GM23338 (cell line): ENCODE measurements at regions not wholly inside any gene's neighbourhood (a gene's known extent, or its start where the extent isn't known, plus 50 kb on each side); places are given as distances from the start of the nearest gene placed in this dataset.

ENCODE experiments used
- ATAC-seq: fragments of 200-7000 bp; cut with Tn5 transposase; 3 replicates; pipeline ENCODE4 v1.9.1; 2020
- DNase-seq: peaks from one replicate; pipeline ENCODE4 v3.0.0-alpha.2; 2015; ENCODE audit warnings: low spot score
- H2AFZ ChIP-seq: fragments of 200-600 bp; sonication (generic); 2 replicates; pipeline ENCODE4 v1.8.0; 2016; ENCODE audit warnings: antibody characterized with exemption, mild to moderate bottlenecking, moderate library complexity
- H3F3A ChIP-seq: fragments of 200-600 bp; sonication (generic); replicated peaks from 2 replicates; pipeline ENCODE4 v1.8.0; 2017; ENCODE audit warnings: antibody characterized with exemption, mixed run types, low read depth
- H3K27ac ChIP-seq: fragments of 200-600 bp; sonication (generic); 2 replicates; pipeline ENCODE4 v1.6.1; 2016; ENCODE audit warnings: low read depth
- H3K27me3 ChIP-seq: fragments of 200-600 bp; sonication (generic); 2 replicates; pipeline ENCODE4 v1.8.0; 2016; ENCODE audit warnings: mild to moderate bottlenecking, mixed run types, moderate library complexity; ENCODE audit not compliant: insufficient read depth
- H3K36me3 ChIP-seq: fragments of 200-600 bp; sonication (generic); 2 replicates; pipeline ENCODE4 v1.8.0; 2016; ENCODE audit warnings: mild to moderate bottlenecking; ENCODE audit not compliant: insufficient read depth
- H3K4me1 ChIP-seq: fragments of 200-600 bp; sonication (generic); 2 replicates; pipeline ENCODE4 v1.8.0; 2016; ENCODE audit warnings: mild to moderate bottlenecking, moderate library complexity; ENCODE audit not compliant: insufficient read depth
- H3K4me2 ChIP-seq: fragments of 200-600 bp; sonication (generic); 2 replicates; pipeline ENCODE4 v1.7.1; 2017; ENCODE audit warnings: mixed run types
- H3K4me3 ChIP-seq: fragments of 200-600 bp; sonication (generic); 2 replicates; pipeline ENCODE4 v1.6.1; 2016; ENCODE audit warnings: mixed run types
- H3K79me2 ChIP-seq: fragments of 200-600 bp; sonication (generic); replicated peaks from 2 replicates; pipeline ENCODE4 v1.8.0; 2017; ENCODE audit warnings: mild to moderate bottlenecking; ENCODE audit not compliant: insufficient read depth
- H3K9me2 ChIP-seq: fragments of 200-600 bp; sonication (generic); 2 replicates; pipeline ENCODE4 v1.8.0; 2017; ENCODE audit not compliant: insufficient read depth
- H4K20me1 ChIP-seq: fragments of 200-600 bp; sonication (generic); replicated peaks from 2 replicates; pipeline ENCODE4 v1.8.0; 2017; ENCODE audit warnings: mild to moderate bottlenecking; ENCODE audit not compliant: insufficient read depth
- H3K27ac Mint-ChIP-seq: 2 replicates; pipeline ENCODE4 v1.8.0; 2020; ENCODE audit warnings: inconsistent platforms, mild to moderate bottlenecking, moderate library complexity, mixed read lengths
- H3K27me3 Mint-ChIP-seq: 3 replicates; pipeline ENCODE4 v1.8.0; 2022; ENCODE audit warnings: low read depth, mild to moderate bottlenecking, moderate library complexity, mixed read lengths, inconsistent platforms; ENCODE audit not compliant: insufficient read depth, poor library complexity
- H3K36me3 Mint-ChIP-seq: 3 replicates; pipeline ENCODE4 v1.8.0; 2021; ENCODE audit warnings: low read depth, mild to moderate bottlenecking, inconsistent platforms, moderate library complexity, mixed read lengths
- H3K4me1 Mint-ChIP-seq: 3 replicates; pipeline ENCODE4 v1.8.0; 2020; ENCODE audit warnings: mild to moderate bottlenecking, inconsistent platforms, mixed read lengths
- H3K4me3 Mint-ChIP-seq: 3 replicates; pipeline ENCODE4 v1.8.0; 2021; ENCODE audit warnings: moderate library complexity, mild to moderate bottlenecking, inconsistent platforms, mixed read lengths
- H3K9me3 Mint-ChIP-seq: 3 replicates; pipeline ENCODE4 v1.8.0; 2020; ENCODE audit warnings: moderate library complexity, mild to moderate bottlenecking, inconsistent platforms, mixed read lengths
- CREB1 ChIP-seq: fragments of 250-450 bp; sonication (Bioruptor Pico); IDR thresholded peaks from 2 replicates; pipeline ENCODE4 v1.5.0; 2020; ENCODE audit warnings: low read depth, mild to moderate bottlenecking, moderate library complexity
- EZH2 ChIP-seq: fragments of 200-600 bp; sonication (generic); IDR thresholded peaks from one replicate; pipeline ENCODE4 v1.8.0; 2017; ENCODE audit warnings: antibody characterized with exemption, mild to moderate bottlenecking, low read depth; ENCODE audit not compliant: unreplicated experiment
- EZH2phosphoT487 ChIP-seq: fragments of 200-600 bp; sonication (generic); IDR thresholded peaks from one replicate; pipeline ENCODE4 v1.8.1; 2018; ENCODE audit warnings: antibody characterized with exemption; ENCODE audit not compliant: unreplicated experiment
- JUNB ChIP-seq: IDR thresholded peaks from one replicate; pipeline ENCODE4 v1.6.1; 2016; ENCODE audit warnings: antibody characterized with exemption; ENCODE audit not compliant: unreplicated experiment
- NANOG ChIP-seq: IDR thresholded peaks from 2 replicates; pipeline ENCODE4 v1.6.1; 2016; ENCODE audit warnings: antibody characterized with exemption, borderline replicate concordance
- POLR2AphosphoS5 ChIP-seq: IDR thresholded peaks from 2 replicates; pipeline ENCODE4 v1.6.1; 2016; ENCODE audit warnings: antibody characterized with exemption, low read depth
- ZNF114 ChIP-seq: fragments of 250-450 bp; sonication (Bioruptor Pico); IDR thresholded peaks from 2 replicates; pipeline ENCODE4 v1.5.0; 2020; ENCODE audit warnings: mild to moderate bottlenecking, moderate library complexity
- ZNF331 ChIP-seq: fragments of 250-450 bp; sonication (Bioruptor Pico); IDR thresholded peaks from 2 replicates; pipeline ENCODE4 v1.5.0; 2020; ENCODE audit warnings: low read depth, mild to moderate bottlenecking, moderate library complexity
- TF ChIP-seq, protein P1 (sequence below): fragments of 250-450 bp; sonication (Bioruptor Pico); IDR thresholded peaks from 2 replicates; pipeline ENCODE4 v1.5.0; 2020; ENCODE audit warnings: mild to moderate bottlenecking, moderate library complexity
- TF ChIP-seq, protein P2 (sequence below): IDR thresholded peaks from one replicate; pipeline ENCODE4 v1.6.1; 2018; ENCODE audit warnings: antibody characterized with exemption; ENCODE audit not compliant: unreplicated experiment
- TF ChIP-seq, protein P3 (sequence below): IDR thresholded peaks from 2 replicates; pipeline ENCODE4 v1.6.1; 2016; ENCODE audit warnings: antibody characterized with exemption
- TF ChIP-seq, protein P4 (sequence below), 2 experiments: fragments of 200-600 bp in 1 of 2; sonication (generic) in 1 of 2; conservative IDR thresholded peaks; 2 replicates each; pipeline versions ENCODE4 v1.5.1 to v1.6.1; 2016 to 2017; ENCODE audit warnings: antibody characterized with exemption in 2 of 2, low read depth in 2 of 2, mild to moderate bottlenecking in 2 of 2, moderate library complexity in 1 of 2

DNA sequence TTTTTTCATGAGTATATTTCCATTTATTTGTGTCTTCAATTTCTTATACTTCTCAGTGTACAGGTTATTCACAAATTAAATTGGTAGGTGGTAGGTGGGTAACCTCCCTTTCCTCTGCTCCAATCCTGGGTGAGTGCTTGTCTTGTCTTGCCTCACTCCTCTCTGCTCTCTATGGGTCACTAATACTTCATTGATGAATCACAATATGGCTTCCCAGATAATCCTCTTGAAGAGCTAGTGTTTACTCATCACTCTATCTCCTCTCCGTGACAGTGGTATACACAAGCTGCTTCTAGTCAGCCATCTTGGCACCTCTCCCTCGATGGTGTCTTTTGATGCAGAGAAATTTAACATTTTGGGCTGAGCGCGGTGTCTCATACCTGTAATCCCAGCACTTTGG, 331.8 kb upstream of the NMUR2 start (continued):
- TF ChIP-seq, protein P1, sequence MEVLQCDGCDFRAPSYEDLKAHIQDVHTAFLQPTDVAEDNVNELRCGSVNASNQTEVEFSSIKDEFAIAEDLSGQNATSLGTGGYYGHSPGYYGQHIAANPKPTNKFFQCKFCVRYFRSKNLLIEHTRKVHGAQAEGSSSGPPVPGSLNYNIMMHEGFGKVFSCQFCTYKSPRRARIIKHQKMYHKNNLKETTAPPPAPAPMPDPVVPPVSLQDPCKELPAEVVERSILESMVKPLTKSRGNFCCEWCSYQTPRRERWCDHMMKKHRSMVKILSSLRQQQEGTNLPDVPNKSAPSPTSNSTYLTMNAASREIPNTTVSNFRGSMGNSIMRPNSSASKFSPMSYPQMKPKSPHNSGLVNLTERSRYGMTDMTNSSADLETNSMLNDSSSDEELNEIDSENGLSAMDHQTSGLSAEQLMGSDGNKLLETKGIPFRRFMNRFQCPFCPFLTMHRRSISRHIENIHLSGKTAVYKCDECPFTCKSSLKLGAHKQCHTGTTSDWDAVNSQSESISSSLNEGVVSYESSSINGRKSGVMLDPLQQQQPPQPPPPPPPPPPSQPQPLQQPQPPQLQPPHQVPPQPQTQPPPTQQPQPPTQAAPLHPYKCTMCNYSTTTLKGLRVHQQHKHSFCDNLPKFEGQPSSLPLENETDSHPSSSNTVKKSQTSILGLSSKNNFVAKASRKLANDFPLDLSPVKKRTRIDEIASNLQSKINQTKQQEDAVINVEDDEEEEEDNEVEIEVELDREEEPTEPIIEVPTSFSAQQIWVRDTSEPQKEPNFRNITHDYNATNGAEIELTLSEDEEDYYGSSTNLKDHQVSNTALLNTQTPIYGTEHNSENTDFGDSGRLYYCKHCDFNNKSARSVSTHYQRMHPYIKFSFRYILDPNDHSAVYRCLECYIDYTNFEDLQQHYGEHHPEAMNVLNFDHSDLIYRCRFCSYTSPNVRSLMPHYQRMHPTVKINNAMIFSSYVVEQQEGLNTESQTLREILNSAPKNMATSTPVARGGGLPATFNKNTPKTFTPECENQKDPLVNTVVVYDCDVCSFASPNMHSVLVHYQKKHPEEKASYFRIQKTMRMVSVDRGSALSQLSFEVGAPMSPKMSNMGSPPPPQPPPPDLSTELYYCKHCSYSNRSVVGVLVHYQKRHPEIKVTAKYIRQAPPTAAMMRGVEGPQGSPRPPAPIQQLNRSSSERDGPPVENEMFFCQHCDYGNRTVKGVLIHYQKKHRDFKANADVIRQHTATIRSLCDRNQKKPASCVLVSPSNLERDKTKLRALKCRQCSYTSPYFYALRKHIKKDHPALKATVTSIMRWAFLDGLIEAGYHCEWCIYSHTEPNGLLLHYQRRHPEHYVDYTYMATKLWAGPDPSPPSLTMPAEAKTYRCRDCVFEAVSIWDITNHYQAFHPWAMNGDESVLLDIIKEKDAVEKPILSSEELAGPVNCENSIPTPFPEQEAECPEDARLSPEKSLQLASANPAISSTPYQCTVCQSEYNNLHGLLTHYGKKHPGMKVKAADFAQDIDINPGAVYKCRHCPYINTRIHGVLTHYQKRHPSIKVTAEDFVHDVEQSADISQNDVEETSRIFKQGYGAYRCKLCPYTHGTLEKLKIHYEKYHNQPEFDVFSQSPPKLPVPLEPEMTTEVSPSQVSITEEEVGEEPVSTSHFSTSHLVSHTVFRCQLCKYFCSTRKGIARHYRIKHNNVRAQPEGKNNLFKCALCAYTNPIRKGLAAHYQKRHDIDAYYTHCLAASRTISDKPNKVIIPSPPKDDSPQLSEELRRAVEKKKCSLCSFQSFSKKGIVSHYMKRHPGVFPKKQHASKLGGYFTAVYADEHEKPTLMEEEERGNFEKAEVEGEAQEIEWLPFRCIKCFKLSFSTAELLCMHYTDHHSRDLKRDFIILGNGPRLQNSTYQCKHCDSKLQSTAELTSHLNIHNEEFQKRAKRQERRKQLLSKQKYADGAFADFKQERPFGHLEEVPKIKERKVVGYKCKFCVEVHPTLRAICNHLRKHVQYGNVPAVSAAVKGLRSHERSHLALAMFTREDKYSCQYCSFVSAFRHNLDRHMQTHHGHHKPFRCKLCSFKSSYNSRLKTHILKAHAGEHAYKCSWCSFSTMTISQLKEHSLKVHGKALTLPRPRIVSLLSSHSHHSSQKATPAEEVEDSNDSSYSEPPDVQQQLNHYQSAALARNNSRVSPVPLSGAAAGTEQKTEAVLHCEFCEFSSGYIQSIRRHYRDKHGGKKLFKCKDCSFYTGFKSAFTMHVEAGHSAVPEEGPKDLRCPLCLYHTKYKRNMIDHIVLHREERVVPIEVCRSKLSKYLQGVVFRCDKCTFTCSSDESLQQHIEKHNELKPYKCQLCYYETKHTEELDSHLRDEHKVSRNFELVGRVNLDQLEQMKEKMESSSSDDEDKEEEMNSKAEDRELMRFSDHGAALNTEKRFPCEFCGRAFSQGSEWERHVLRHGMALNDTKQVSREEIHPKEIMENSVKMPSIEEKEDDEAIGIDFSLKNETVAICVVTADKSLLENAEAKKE (CRISPR knock-in tag) = no peak
- TF ChIP-seq ZNF331 (CRISPR knock-in tag) (no peak), EZH2 (no peak), CREB1 (CRISPR knock-in tag) (no peak)

DNA sequence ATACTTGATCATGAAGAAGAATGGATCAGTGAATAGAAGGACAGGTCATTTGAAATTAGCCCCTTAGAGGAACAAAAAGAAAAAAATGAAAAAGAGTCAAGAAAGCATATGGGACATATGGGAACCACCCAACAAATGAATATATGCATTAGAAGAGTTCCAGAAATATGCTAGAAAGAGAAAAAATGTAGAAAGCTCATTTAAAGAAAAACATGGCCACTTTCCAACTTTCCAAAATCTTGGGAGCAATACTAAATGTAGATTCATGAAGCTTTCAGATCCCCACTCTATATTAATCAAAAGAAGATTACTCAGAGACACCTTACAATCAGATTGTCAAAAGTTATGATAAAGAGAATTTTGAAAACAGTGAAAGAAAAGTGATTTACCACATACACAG, 334.8 kb upstream of the NMUR2 start:
- Histone ChIP-seq H3K36me3 (no peaks in the 10 kb centered on the region), H3K27me3 (no peaks in the 10 kb centered on the region), H3K9me2 (no peaks in the 10 kb centered on the region), H4K20me1 (no peaks in the 10 kb centered on the region), H3K4me3 (no peak overlapping the region), H3F3A (no peaks in the 10 kb centered on the region), H3K27ac (no peak overlapping the region), H3K4me1 (no peaks in the 10 kb centered on the region), H2AFZ (no peak overlapping the region), H3K79me2 (no peaks in the 10 kb centered on the region), H3K4me2 (no peak overlapping the region)
- ATAC-seq = no peak
- no peak overlapping the region for H3K4me3 Mint-ChIP-seq
- H3K36me3 Mint-ChIP-seq = peaks cover 6% of the 10 kb centered on the region; the same call in 2 of the 3 replicates
- H3K27ac Mint-ChIP-seq = no peak overlapping the region
- H3K4me1 Mint-ChIP-seq = no peaks in the 10 kb centered on the region
- no peak for DNase-seq
- no peaks in the 10 kb centered on the region for H3K27me3 Mint-ChIP-seq
- H3K9me3 Mint-ChIP-seq = peaks cover 18% of the 10 kb centered on the region
- TF ChIP-seq EZH2 (no peak), ZNF331 (CRISPR knock-in tag) (no peak), EZH2phosphoT487 (no peak), CREB1 (CRISPR knock-in tag) (no peak), POLR2AphosphoS5 (no peak), JUNB (no peak), ZNF114 (CRISPR knock-in tag) (no peak), NANOG (no peak)
- TF ChIP-seq, protein P2, sequence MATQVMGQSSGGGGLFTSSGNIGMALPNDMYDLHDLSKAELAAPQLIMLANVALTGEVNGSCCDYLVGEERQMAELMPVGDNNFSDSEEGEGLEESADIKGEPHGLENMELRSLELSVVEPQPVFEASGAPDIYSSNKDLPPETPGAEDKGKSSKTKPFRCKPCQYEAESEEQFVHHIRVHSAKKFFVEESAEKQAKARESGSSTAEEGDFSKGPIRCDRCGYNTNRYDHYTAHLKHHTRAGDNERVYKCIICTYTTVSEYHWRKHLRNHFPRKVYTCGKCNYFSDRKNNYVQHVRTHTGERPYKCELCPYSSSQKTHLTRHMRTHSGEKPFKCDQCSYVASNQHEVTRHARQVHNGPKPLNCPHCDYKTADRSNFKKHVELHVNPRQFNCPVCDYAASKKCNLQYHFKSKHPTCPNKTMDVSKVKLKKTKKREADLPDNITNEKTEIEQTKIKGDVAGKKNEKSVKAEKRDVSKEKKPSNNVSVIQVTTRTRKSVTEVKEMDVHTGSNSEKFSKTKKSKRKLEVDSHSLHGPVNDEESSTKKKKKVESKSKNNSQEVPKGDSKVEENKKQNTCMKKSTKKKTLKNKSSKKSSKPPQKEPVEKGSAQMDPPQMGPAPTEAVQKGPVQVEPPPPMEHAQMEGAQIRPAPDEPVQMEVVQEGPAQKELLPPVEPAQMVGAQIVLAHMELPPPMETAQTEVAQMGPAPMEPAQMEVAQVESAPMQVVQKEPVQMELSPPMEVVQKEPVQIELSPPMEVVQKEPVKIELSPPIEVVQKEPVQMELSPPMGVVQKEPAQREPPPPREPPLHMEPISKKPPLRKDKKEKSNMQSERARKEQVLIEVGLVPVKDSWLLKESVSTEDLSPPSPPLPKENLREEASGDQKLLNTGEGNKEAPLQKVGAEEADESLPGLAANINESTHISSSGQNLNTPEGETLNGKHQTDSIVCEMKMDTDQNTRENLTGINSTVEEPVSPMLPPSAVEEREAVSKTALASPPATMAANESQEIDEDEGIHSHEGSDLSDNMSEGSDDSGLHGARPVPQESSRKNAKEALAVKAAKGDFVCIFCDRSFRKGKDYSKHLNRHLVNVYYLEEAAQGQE = no peak
- TF ChIP-seq, protein P3, sequence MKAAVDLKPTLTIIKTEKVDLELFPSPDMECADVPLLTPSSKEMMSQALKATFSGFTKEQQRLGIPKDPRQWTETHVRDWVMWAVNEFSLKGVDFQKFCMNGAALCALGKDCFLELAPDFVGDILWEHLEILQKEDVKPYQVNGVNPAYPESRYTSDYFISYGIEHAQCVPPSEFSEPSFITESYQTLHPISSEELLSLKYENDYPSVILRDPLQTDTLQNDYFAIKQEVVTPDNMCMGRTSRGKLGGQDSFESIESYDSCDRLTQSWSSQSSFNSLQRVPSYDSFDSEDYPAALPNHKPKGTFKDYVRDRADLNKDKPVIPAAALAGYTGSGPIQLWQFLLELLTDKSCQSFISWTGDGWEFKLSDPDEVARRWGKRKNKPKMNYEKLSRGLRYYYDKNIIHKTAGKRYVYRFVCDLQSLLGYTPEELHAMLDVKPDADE = no peak
- TF ChIP-seq, protein P4, sequence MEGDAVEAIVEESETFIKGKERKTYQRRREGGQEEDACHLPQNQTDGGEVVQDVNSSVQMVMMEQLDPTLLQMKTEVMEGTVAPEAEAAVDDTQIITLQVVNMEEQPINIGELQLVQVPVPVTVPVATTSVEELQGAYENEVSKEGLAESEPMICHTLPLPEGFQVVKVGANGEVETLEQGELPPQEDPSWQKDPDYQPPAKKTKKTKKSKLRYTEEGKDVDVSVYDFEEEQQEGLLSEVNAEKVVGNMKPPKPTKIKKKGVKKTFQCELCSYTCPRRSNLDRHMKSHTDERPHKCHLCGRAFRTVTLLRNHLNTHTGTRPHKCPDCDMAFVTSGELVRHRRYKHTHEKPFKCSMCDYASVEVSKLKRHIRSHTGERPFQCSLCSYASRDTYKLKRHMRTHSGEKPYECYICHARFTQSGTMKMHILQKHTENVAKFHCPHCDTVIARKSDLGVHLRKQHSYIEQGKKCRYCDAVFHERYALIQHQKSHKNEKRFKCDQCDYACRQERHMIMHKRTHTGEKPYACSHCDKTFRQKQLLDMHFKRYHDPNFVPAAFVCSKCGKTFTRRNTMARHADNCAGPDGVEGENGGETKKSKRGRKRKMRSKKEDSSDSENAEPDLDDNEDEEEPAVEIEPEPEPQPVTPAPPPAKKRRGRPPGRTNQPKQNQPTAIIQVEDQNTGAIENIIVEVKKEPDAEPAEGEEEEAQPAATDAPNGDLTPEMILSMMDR (conservative IDR thresholded peaks at IDR 0.05; ENCODE audit: low read depth in 2 of 2) = no peak
